NCI-H2107 treated with DMSO at 0.1 percent for 48 hours (cell line): ENCODE measurements at regions not wholly inside any gene's neighbourhood (a gene's known extent, or its start where the extent isn't known, plus 50 kb on each side); places are given as distances from the start of the nearest gene placed in this dataset.

Experiments
- DNase-seq: peaks from one replicate; lab custom pipeline; 2025; ENCODE audit not compliant: unreplicated experiment; lab: John Stamatoyannopoulos, UW

- DNase-seq, result no peak
Measured at GRCh38 chr6:147712841-147713240, 204.4 kb downstream of the SAMD5 start.

GRCh38 chr6:147715035-147715434 is 206.5 kb downstream of the SAMD5 start:
- no peak for DNase-seq

GRCh38 chr6:147716434-147716833 is 207.9 kb downstream of the SAMD5 start:
- no peak for DNase-seq

GRCh38 chr6:147717991-147718390 is 209.5 kb downstream of the SAMD5 start:
- DNase-seq, result no peak

- no peak for DNase-seq
Measured at GRCh38 chr6:147722158-147722557, 213.7 kb downstream of the SAMD5 start.

GRCh38 chr6:147724454-147724853 is 216.0 kb downstream of the SAMD5 start:
- no peak for DNase-seq

GRCh38 chr6:147726342-147726741 is 217.9 kb downstream of the SAMD5 start:
- DNase-seq, result no peak

GRCh38 chr6:147728903-147729302 is 220.4 kb downstream of the SAMD5 start:
- no peak for DNase-seq

GRCh38 chr6:147733686-147734085 is 225.2 kb downstream of the SAMD5 start:
- no peak for DNase-seq

- DNase-seq, result no peak
Measured at GRCh38 chr6:147734151-147734550, 225.7 kb downstream of the SAMD5 start.

- no peak for DNase-seq
Measured at GRCh38 chr6:147735924-147736323, 227.4 kb downstream of the SAMD5 start.

- DNase-seq, result no peak
Measured at GRCh38 chr6:147737115-147737514, 228.6 kb downstream of the SAMD5 start.

- no peak for DNase-seq
Measured at GRCh38 chr6:147738099-147738498, 229.6 kb downstream of the SAMD5 start.

- no peak for DNase-seq
Measured at GRCh38 chr6:147738516-147739162, 230.1 kb downstream of the SAMD5 start.

- DNase-seq, result no peak
Measured at GRCh38 chr6:147740326-147740725, 231.8 kb downstream of the SAMD5 start.

GRCh38 chr6:147740916-147741315 is 232.4 kb downstream of the SAMD5 start:
- no peak for DNase-seq

- DNase-seq, result no peak
Measured at GRCh38 chr6:147741389-147741788, 232.9 kb downstream of the SAMD5 start.

- DNase-seq, result no peak
Measured at GRCh38 chr6:147742440-147742839, 233.9 kb downstream of the SAMD5 start.

- no peak for DNase-seq
Measured at GRCh38 chr6:147744012-147744411, 235.5 kb downstream of the SAMD5 start.

- no peak for DNase-seq
Measured at GRCh38 chr6:147749331-147749730, 240.8 kb downstream of the SAMD5 start.

GRCh38 chr6:147750413-147750812 is 241.9 kb downstream of the SAMD5 start:
- DNase-seq, result no peak

- DNase-seq, result no peak
Measured at GRCh38 chr6:147751232-147751631, 242.7 kb downstream of the SAMD5 start.

- no peak for DNase-seq
Measured at GRCh38 chr6:147752689-147753403, 244.4 kb downstream of the SAMD5 start.
